Small intestine (tissue), 7 donors: ENCODE measurements at regions not wholly inside any gene's neighbourhood (a gene's known extent, or its start where the extent isn't known, plus 50 kb on each side); places are given as distances from the start of the nearest gene placed in this dataset.
A peak's percentile ranks its signal among the peaks of the same experiment; 100 is the strongest.

Experiments used
- DNase-seq, 2 donors: peaks; one replicate each; pipeline versions ENCODE4 v3.0.0 to v3.0.0-alpha.2; 2013
- FAIRE-seq: peaks from 2 replicates; lab custom pipeline; 2012; peaks lifted over from hg19 to GRCh38; lab: Jason Lieb, UNC
- H3K27ac ChIP-seq, 3 donors: one replicate each; pipeline ENCODE4 v1.5.1; 2013; ENCODE audit warnings: low read length in 2 of 3, mild to moderate bottlenecking in 2 of 3, control low read depth in 1 of 3, inconsistent platforms in 1 of 3, low read depth in 1 of 3, moderate library complexity in 1 of 3
- H3K27me3 ChIP-seq, 3 donors: one replicate each; pipeline ENCODE4 v1.6.1; 2013; ENCODE audit warnings: low read length in 3 of 3, inconsistent platforms in 1 of 3; ENCODE audit not compliant: control insufficient read depth in 3 of 3, insufficient read depth in 3 of 3
- H3K36me3 ChIP-seq, 3 donors: one replicate each; pipeline ENCODE4 v1.6.1; 2013; ENCODE audit warnings: low read length in 3 of 3, inconsistent platforms in 1 of 3, low read depth in 1 of 3, mild to moderate bottlenecking in 1 of 3, moderate library complexity in 1 of 3; ENCODE audit not compliant: control insufficient read depth in 3 of 3, insufficient read depth in 2 of 3
- H3K4me1 ChIP-seq, 3 donors: one replicate each; pipeline ENCODE4 v1.6.1; 2013; ENCODE audit warnings: low read length in 2 of 3, inconsistent platforms in 1 of 3, low read depth in 1 of 3, mild to moderate bottlenecking in 1 of 3, moderate library complexity in 1 of 3; ENCODE audit not compliant: control insufficient read depth in 3 of 3, insufficient read depth in 2 of 3
- H3K4me3 ChIP-seq, 3 donors: one replicate each; pipeline ENCODE4 v1.5.1; 2013; ENCODE audit warnings: low read length in 3 of 3, control low read depth in 1 of 3, inconsistent platforms in 1 of 3, low read depth in 1 of 3, mild to moderate bottlenecking in 1 of 3, moderate library complexity in 1 of 3
- H3K9me3 ChIP-seq, 2 donors: one replicate each; pipeline ENCODE4 v1.6.1; 2013; ENCODE audit warnings: low read depth in 1 of 2, low read length in 1 of 2; ENCODE audit not compliant: control insufficient read depth in 2 of 2, insufficient read depth in 1 of 2
- WGBS, 3 donors: extraction: QIAGEN DNeasy Blood & Tissue Kit; methylation state at CpG; one replicate each; pipeline ENCODE4 v1.1.7; 2013; 5-methylcytosine and 5-hydroxymethylcytosine counted together
- donor health status: healthy with polysubstance abuse.
- donor health status: control.
- donor health status: control.
- donor health status: Bipolar disorder and iron deficiency.
- donor health status: healthy.

DNA sequence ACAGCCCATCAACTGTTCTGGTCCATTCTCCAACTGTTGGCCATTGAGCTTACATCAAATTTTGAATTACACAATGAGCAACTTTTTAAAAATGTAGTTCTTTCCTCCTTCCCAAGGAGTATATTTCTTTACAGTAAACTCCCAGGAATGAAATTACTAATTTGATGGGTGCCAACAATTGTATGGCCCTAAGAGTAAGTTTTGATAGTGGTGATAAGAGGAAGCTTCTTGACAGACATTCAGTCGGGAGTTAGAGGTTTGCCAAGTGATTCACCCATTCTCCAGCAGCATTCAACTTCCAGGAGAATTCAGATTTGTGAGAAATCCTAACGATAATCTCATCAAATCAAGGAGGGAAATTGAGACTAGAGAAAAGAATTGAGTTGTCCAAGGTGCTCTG, 579.9 kb downstream of the ACTL7B start:
- no peak for FAIRE-seq

GRCh38 chr9:108274971-108275370, 580.8 kb downstream of the ACTL7B start:
- no peaks in the 10 kb centered on the region for H3K27me3 ChIP-seq
- WGBS, 3 donors: 88 to 92% (median 91%) methylated on average over 5 of the region's 5 CpGs
- no peaks in the 10 kb centered on the region for H3K36me3 ChIP-seq
- H3K27ac ChIP-seq: no peak overlapping the region
- H3K4me1 ChIP-seq: peaks cover 0 to 30% (median 0%) of the 10 kb centered on the region in 3 donors
- no peak overlapping the region for H3K4me3 ChIP-seq
- no peak for DNase-seq
- FAIRE-seq: no peak
- no peaks in the 10 kb centered on the region for H3K9me3 ChIP-seq

More for the DNA sequence above, 579.9 kb downstream of the ACTL7B start:
- no peaks in the 10 kb centered on the region for H3K9me3 ChIP-seq
- DNase-seq: no peak
- no peak overlapping the region for H3K4me3 ChIP-seq
- no peak overlapping the region for H3K27ac ChIP-seq
- 84 to 89% (median 85%) methylated on average over 2 of the region's 2 CpGs for WGBS, 3 donors
- peaks cover 0 to 25% (median 0%) of the 10 kb centered on the region in 3 donors for H3K4me1 ChIP-seq
- no peaks in the 10 kb centered on the region for H3K36me3 ChIP-seq
- no peaks in the 10 kb centered on the region for H3K27me3 ChIP-seq

GRCh38 chr9:108273988-108274387, 581.8 kb downstream of the ACTL7B start:
- H3K4me3 ChIP-seq: no peak overlapping the region
- no peak overlapping the region for H3K27ac ChIP-seq
- no peak for FAIRE-seq
- H3K27me3 ChIP-seq: no peaks in the 10 kb centered on the region
- H3K9me3 ChIP-seq: no peaks in the 10 kb centered on the region
- H3K4me1 ChIP-seq: peaks cover 0 to 37% (median 0%) of the 10 kb centered on the region in 3 donors
- WGBS, 3 donors: 95 to 99% (median 96%) methylated on average over 2 of the region's 2 CpGs
- DNase-seq: no peak
- no peaks in the 10 kb centered on the region for H3K36me3 ChIP-seq

DNA sequence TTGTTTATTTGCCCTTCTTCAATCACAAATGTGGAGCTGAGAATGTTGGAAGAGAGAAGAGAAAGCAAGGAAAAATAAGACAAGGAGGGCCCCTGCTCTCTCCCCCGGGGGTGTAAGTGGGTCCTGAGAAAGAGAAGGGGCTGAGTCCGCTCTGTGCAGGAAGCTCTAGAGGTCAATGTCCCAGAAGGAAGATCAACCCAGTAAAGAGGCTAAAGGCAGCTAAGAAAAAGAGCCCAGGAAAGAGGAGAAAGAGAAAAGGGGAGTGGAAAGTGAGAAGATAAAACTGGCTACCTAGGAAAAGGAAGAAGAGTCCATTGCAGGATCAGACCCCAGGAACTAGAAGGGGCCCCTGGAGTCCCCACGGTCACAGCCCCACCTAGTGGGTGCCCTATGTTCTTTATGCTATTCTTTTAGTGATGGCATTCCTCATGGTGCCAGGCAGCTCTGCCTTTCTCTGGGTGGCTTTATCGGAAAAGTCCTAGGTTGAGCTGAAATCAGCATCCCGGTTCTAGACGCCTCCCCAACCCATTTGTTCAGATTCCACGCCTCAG, 583.4 kb downstream of the ACTL7B start:
- Histone ChIP-seq H3K36me3 (no peaks in the 10 kb centered on the region), H3K27me3 (no peaks in the 10 kb centered on the region), H3K4me3 (peak overlapping the region in 2 of 3 donors; percentile 25 to 34), H3K9me3 (no peaks in the 10 kb centered on the region), H3K4me1 (peaks cover 0 to 37% (median 0%) of the 10 kb centered on the region in 3 donors), H3K27ac (peak overlapping the region; percentile 58 to 88 (median 70))
- no peak for FAIRE-seq
- peak; percentile 72 for DNase-seq
- WGBS, 3 donors: 9 to 37% (median 29%) methylated on average over 7 of the region's 7 CpGs

GRCh38 chr9:108271646-108272348, 584.0 kb downstream of the ACTL7B start:
- Histone ChIP-seq H3K4me3 (peak overlapping the region in 2 of 3 donors; percentile 25 to 34), H3K27ac (peak overlapping the region; percentile 58 to 88 (median 70))

DNA sequence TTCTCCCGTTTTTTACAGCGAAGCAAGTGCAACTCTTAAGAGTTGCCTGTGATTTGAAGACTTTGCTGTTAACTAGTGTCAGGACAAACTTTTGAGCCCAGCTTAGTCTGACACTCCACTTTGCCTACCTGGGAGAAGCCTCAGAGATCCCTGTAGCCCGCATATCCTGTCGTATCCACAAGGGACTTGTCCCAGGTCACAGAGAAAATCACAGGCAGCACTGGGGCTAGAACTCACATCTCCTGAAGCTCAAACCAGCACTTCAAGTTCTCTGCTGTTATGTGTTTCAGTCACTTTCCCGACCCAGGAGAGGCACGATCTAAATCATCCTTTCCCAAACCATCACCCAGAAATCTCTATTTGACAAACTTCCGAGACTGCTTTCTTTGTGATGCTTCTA, 584.5 kb downstream of the ACTL7B start:
- DNase-seq (peak in 1 of 2 donors; percentile 37), FAIRE-seq (no peak)
- H3K4me1 ChIP-seq: peaks cover 0 to 37% (median 0%) of the 10 kb centered on the region in 3 donors
- no peak overlapping the region for H3K4me3 ChIP-seq
- no peaks in the 10 kb centered on the region for H3K36me3 ChIP-seq
- no peaks in the 10 kb centered on the region for H3K9me3 ChIP-seq
- peak overlapping the region in 2 of 3 donors; percentile 70 to 88 for H3K27ac ChIP-seq
- no peaks in the 10 kb centered on the region for H3K27me3 ChIP-seq
- WGBS, 3 donors: 80 to 82% (median 80%) methylated on average over 7 of the region's 7 CpGs

More at GRCh38 chr9:108271646-108272348, 584.0 kb downstream of the ACTL7B start:
- 17 to 49% (median 22%) methylated on average over 5 of the region's 5 CpGs for WGBS, 3 donors
- Histone ChIP-seq H3K27me3 (no peaks in the 10 kb centered on the region), H3K4me1 (peaks cover 0 to 37% (median 0%) of the 10 kb centered on the region in 3 donors), H3K9me3 (no peaks in the 10 kb centered on the region), H3K36me3 (no peaks in the 10 kb centered on the region)
- peak; percentile 87 to 93 for DNase-seq
- FAIRE-seq: no peak

GRCh38 chr9:108270561-108270960, 585.2 kb downstream of the ACTL7B start:
- 50 to 80% (median 69%) methylated on average over 3 of the region's 3 CpGs for WGBS, 3 donors
- no peaks in the 10 kb centered on the region for H3K36me3 ChIP-seq
- DNase-seq: peak; percentile 29 to 74
- peak overlapping the region in 1 of 3 donors; percentile 88 for H3K27ac ChIP-seq
- H3K4me1 ChIP-seq: peaks cover 0 to 37% (median 0%) of the 10 kb centered on the region in 3 donors
- no peak for FAIRE-seq
- no peaks in the 10 kb centered on the region for H3K9me3 ChIP-seq
- no peak overlapping the region for H3K4me3 ChIP-seq
- H3K27me3 ChIP-seq: no peaks in the 10 kb centered on the region

- Histone ChIP-seq H3K27ac (peak overlapping the region in 1 of 3 donors; percentile 88), H3K4me1 (peaks cover 0 to 37% (median 0%) of the 10 kb centered on the region in 3 donors), H3K4me3 (no peak overlapping the region), H3K9me3 (no peaks in the 10 kb centered on the region), H3K36me3 (no peaks in the 10 kb centered on the region), H3K27me3 (no peaks in the 10 kb centered on the region)
- DNase-seq (no peak), FAIRE-seq (no peak)
- WGBS, 3 donors: 83 to 92% (median 88%) methylated on average over 1 of the region's 1 CpG
These were observed 585.7 kb downstream of the ACTL7B start for GRCh38 chr9:108270051-108270450.
